GM12878 (cell line): ENCODE measurements at regions not wholly inside any gene's neighbourhood (a gene's known extent, or its start where the extent isn't known, plus 50 kb on each side); places are given as distances from the start of the nearest gene placed in this dataset.

Source experiments
- ATAC-seq: fragments of 200-7000 bp; cut with Tn5 transposase; 3 replicates; pipeline ENCODE4 v1.9.1; 2020; ENCODE audit warnings: mild to moderate bottlenecking, moderate library complexity
- BruUV-seq: library from RNA; stranded (reverse); fragments of 400-500 nt; replicated peaks from 2 replicates; lab custom pipeline; 2021; lab: Mats Ljungman, UMichigan
- CTCF ChIA-PET: fragments of 300-600 bp; sonication (Branson Sonifier 250); formaldehyde crosslinking; extraction: SDS; loops from one replicate; lab custom pipeline; 2021; ENCODE audit warnings: inconsistent platforms; lab: Yijun Ruan, JAX
- POLR2A ChIA-PET: fragments of 350-600 bp; formaldehyde crosslinking; extraction: SDS; loops from one replicate; lab custom pipeline; 2021; ENCODE audit warnings: inconsistent platforms; lab: Charles Lee
- RAD21 ChIA-PET: fragments of 300-600 bp; sonication (Branson Sonifier 250); formaldehyde crosslinking; loops from one replicate; lab custom pipeline; 2023; ENCODE audit warnings: antibody characterized with exemption; ENCODE audit not compliant: unreplicated experiment; lab: Charles Lee
- SMC1A ChIA-PET: fragments of 300-600 bp; sonication (Branson Sonifier 250); formaldehyde crosslinking; loops from one replicate; lab custom pipeline; 2023; ENCODE audit not compliant: unreplicated experiment, uncharacterized antibody; lab: Charles Lee
- DNase-seq: peaks from one replicate; pipeline ENCODE4 v3.0.0-alpha.2; 2011; ENCODE audit warnings: low read depth, low spot score
- FAIRE-seq: peaks from 3 replicates; lab custom pipeline; 2011; peaks lifted over from hg19 to GRCh38; lab: Jason Lieb, UNC
- H2AFZ ChIP-seq: 2 replicates; pipeline ENCODE4 v1.6.0; 2011; ENCODE audit warnings: low read depth, low read length, control low read depth; ENCODE audit not compliant: control insufficient read depth
- H3K27ac ChIP-seq: 2 replicates; pipeline ENCODE4 v1.5.1; 2011; ENCODE audit warnings: control low read depth; ENCODE audit not compliant: control insufficient read depth, insufficient read depth
- H3K27me3 ChIP-seq, 2 experiments: replicated peaks in 1 of 2; 2 replicates each; pipeline versions ENCODE4 v1.6.0 to v1.6.1; 2011; ENCODE audit warnings: low read length in 1 of 2; ENCODE audit not compliant: control insufficient read depth in 2 of 2, insufficient read depth in 2 of 2
- H3K36me3 ChIP-seq, 2 experiments: 2 replicates each; pipeline ENCODE4 v1.5.1; 2011; ENCODE audit warnings: low read length in 1 of 2; ENCODE audit not compliant: control insufficient read depth in 2 of 2, insufficient read depth in 2 of 2
- H3K4me1 ChIP-seq: 2 replicates; pipeline ENCODE4 v1.6.1; 2011; ENCODE audit warnings: mild to moderate bottlenecking, low read length, moderate library complexity, mixed read lengths; ENCODE audit not compliant: control insufficient read depth, insufficient read depth
- H3K4me2 ChIP-seq: 2 replicates; pipeline ENCODE4 v1.6.0; 2011; ENCODE audit warnings: control low read depth; ENCODE audit not compliant: control insufficient read depth, insufficient read depth
- H3K4me3 ChIP-seq: fragments of 200-600 bp; sonication (generic); 2 replicates; pipeline ENCODE4 v1.5.1; 2016
- H3K79me2 ChIP-seq: 2 replicates; pipeline ENCODE4 v1.6.0; 2011; ENCODE audit warnings: low read length; ENCODE audit not compliant: control insufficient read depth, insufficient read depth
- H3K9ac ChIP-seq: 2 replicates; pipeline ENCODE4 v1.8.0; 2011; ENCODE audit warnings: low read length, control low read depth, mixed read lengths; ENCODE audit not compliant: control insufficient read depth, insufficient read depth
- H3K9me3 ChIP-seq: replicated peaks from 3 replicates; pipeline ENCODE4 v1.5.1; 2011; ENCODE audit warnings: mild to moderate bottlenecking, low read length; ENCODE audit not compliant: control insufficient read depth, insufficient read depth
- H4K20me1 ChIP-seq: 2 replicates; pipeline ENCODE4 v1.6.0; 2011; ENCODE audit not compliant: control insufficient read depth, insufficient read depth
- CBFB ChIP-seq: IDR thresholded peaks from 2 replicates; pipeline ENCODE4 v1.6.1; 2016; ENCODE audit warnings: antibody characterized with exemption, low read depth
- CREM ChIP-seq: IDR thresholded peaks from 2 replicates; pipeline ENCODE4 v1.6.1; 2014; ENCODE audit warnings: antibody characterized with exemption, low read depth
- E2F4 ChIP-seq: IDR thresholded peaks from 2 replicates; pipeline ENCODE4 v1.6.1; 2012; ENCODE audit warnings: low read depth, low read length, improper control_type of control experiment
- ETV6 ChIP-seq, 2 experiments: fragments of 450-650 bp in 1 of 2; IDR thresholded peaks in 1 of 2; conservative IDR thresholded peaks in 1 of 2; 2 replicates each; pipeline ENCODE4 v1.6.1; 2014; ENCODE audit warnings: antibody characterized with exemption in 1 of 2, borderline replicate concordance in 1 of 2, low read depth in 1 of 2, mild to moderate bottlenecking in 1 of 2, moderate library complexity in 1 of 2
- FOXM1 ChIP-seq: IDR thresholded peaks from 2 replicates; pipeline ENCODE4 v1.6.1; 2012; ENCODE audit warnings: low read depth, mild to moderate bottlenecking, inconsistent platforms, low read length, moderate library complexity
- HDAC2 ChIP-seq: fragments of 200-600 bp; sonication (generic); IDR thresholded peaks from 2 replicates; pipeline ENCODE4 v1.6.1; 2017
- JUND ChIP-seq: IDR thresholded peaks from 2 replicates; pipeline ENCODE4 v1.6.1; 2012; ENCODE audit warnings: low read depth, mild to moderate bottlenecking, low read length, improper control_type of control experiment, moderate library complexity
- NFXL1 ChIP-seq: fragments of 450-650 bp; IDR thresholded peaks from 2 replicates; pipeline ENCODE4 v1.6.1; 2017; ENCODE audit warnings: antibody characterized with exemption, mild to moderate bottlenecking, borderline replicate concordance
- PAX8 ChIP-seq: fragments of 450-650 bp; IDR thresholded peaks from 2 replicates; pipeline ENCODE4 v1.6.1; 2017; ENCODE audit warnings: mild to moderate bottlenecking, moderate library complexity
- SMAD5 ChIP-seq: IDR thresholded peaks from 2 replicates; pipeline ENCODE4 v1.6.1; 2016; ENCODE audit warnings: antibody characterized with exemption, low read depth
- SUPT20H ChIP-seq: IDR thresholded peaks from 2 replicates; pipeline ENCODE4 v1.6.1; 2011; ENCODE audit warnings: low read depth, mild to moderate bottlenecking, low read length, moderate library complexity, borderline replicate concordance; ENCODE audit not compliant: control insufficient read depth
- TCF12 ChIP-seq: IDR thresholded peaks from 2 replicates; pipeline ENCODE4 v1.6.1; 2011; ENCODE audit warnings: low read depth, mild to moderate bottlenecking, low read length
- WGBS: methylation state at CpG from one replicate; pipeline ENCODE4 v1.1.6; 2016; ENCODE audit warnings: low lambda C conversion rate; ENCODE audit not compliant: insufficient replicate concordance, insufficient coverage; ENCODE audit errors: missing lambda C conversion rate; 5-methylcytosine and 5-hydroxymethylcytosine counted together
- in situ Hi-C: fragments of 300-500 bp; cut with MboI; formaldehyde crosslinking; loops from 9 replicates; pipeline ENCODE4 v1.14.3; 2018; ENCODE audit warnings: mixed read lengths
- intact Hi-C: fragments of 100-400 bp; cut with micrococcal nuclease; formaldehyde crosslinking; loops from one replicate; pipeline ENCODE4 v1.14.2; 2022; ENCODE audit not compliant: unreplicated experiment
- TF ChIP-seq, protein P1 (sequence below): fragments of 450-650 bp; formaldehyde crosslinking; IDR thresholded peaks from 2 replicates; pipeline ENCODE4 v1.4.0; 2022; ENCODE audit warnings: mild to moderate bottlenecking, moderate library complexity

- TF ChIP-seq FOXM1 (no peak), CREM (no peak), NFXL1 (no peak), CBFB (no peak)
These were observed 171.4 kb upstream of the DYNLRB2 start (continued) for GRCh38 chr16:80369138-80369958.

DNA sequence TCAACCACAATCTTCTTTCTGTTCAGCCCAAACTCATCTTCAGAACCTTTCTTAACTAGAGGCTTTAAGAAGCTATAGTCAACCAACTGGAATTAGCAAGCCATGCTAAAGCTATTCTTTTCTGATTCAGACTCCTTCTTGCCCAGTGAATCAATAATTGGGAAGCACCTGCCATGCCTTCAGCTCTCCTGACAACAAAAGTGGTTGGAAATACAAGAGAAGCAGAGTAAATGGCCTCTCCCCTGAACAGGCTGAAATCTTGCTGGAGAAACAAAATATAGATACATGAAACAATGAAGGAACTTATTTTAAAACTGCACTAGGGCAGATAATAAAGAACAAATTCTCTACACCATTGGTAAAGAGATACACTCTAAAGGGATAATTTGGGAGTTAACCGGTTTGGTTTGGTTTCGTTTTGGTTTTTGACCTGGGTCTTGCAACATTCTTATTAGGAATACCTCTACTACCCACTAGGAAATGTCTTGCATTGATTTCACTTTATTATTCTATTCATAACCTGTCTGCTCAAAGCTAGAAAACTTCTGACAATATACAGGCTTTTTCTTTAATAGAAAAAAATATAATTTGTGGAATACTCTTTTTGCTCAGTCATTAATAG, 173.6 kb upstream of the DYNLRB2 start:
- Histone ChIP-seq H3K27ac (no peak overlapping the region), H2AFZ (no peak overlapping the region), H3K4me3 (no peak overlapping the region), H3K9me3 (no peaks in the 10 kb centered on the region), H3K79me2 (no peaks in the 10 kb centered on the region), H3K4me1 (no peaks in the 10 kb centered on the region), H3K9ac (no peak overlapping the region), H3K4me2 (no peak overlapping the region), H4K20me1 (no peaks in the 10 kb centered on the region), H3K27me3 (no peaks in the 10 kb centered on the region), H3K36me3 (no peaks in the 10 kb centered on the region)
- ChIA-PET CTCF (interaction anchor here (0.6 kb wide), 1 partner anchor 154 kb away, joined by 4 read pairs; no protein-coding TSS in a partner anchor), POLR2A (no interaction called here), SMC1A (no interaction called here), RAD21 (interaction anchor here (1.7 kb wide), 1 partner anchor 160 kb away, joined by 3 read pairs; no protein-coding TSS in a partner anchor)
- FAIRE-seq: no peak
- in situ Hi-C loops (no loop called here), intact Hi-C loops (no loop called here)
- WGBS: 42% methylated on average over 2 of the region's 2 CpGs
- no TSS peak for BruUV-seq
- ATAC-seq: no peak
- no peak for DNase-seq
- TF ChIP-seq JUND: no peak
- TF ChIP-seq ETV6 (conservative IDR thresholded peaks at IDR 0.05 in 1 of 2, IDR thresholded peaks at IDR 0.05 in 1 of 2; ENCODE audit: borderline replicate concordance in 1 of 2, low read depth in 1 of 2): no peak
- TF ChIP-seq SUPT20H: no peak
- no peak for TF ChIP-seq PAX8
- TF ChIP-seq, protein P1, sequence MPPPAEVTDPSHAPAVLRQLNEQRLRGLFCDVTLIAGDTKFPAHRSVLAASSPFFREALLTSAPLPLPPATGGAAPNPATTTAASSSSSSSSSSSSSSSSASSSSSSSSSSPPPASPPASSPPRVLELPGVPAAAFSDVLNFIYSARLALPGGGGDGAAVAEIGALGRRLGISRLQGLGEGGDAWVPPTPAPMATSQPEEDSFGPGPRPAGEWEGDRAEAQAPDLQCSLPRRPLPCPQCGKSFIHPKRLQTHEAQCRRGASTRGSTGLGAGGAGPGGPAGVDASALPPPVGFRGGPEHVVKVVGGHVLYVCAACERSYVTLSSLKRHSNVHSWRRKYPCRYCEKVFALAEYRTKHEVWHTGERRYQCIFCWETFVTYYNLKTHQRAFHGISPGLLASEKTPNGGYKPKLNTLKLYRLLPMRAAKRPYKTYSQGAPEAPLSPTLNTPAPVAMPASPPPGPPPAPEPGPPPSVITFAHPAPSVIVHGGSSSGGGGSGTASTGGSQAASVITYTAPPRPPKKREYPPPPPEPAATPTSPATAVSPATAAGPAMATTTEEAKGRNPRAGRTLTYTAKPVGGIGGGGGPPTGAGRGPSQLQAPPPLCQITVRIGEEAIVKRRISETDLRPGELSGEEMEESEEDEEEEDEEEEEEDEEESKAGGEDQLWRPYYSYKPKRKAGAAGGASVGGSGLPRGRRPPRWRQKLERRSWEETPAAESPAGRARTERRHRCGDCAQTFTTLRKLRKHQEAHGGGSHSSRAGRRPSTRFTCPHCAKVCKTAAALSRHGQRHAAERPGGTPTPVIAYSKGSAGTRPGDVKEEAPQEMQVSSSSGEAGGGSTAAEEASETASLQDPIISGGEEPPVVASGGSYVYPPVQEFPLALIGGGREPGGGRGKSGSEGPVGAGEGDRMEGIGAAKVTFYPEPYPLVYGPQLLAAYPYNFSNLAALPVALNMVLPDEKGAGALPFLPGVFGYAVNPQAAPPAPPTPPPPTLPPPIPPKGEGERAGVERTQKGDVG: no peak
- TF ChIP-seq TCF12: no peak
- TF ChIP-seq HDAC2: no peak
- no peak for TF ChIP-seq E2F4
- TF ChIP-seq SMAD5: no peak
